Activated naive CD8-positive, alpha-beta T cell (primary cell): ENCODE measurements at regions not wholly inside any gene's neighbourhood (a gene's known extent, or its start where the extent isn't known, plus 50 kb on each side); places are given as distances from the start of the nearest gene placed in this dataset.

Experiments
- H3K27ac Mint-ChIP-seq: one replicate; pipeline ENCODE4 v1.8.0; 2021; ENCODE audit warnings: mixed read lengths
- H3K27me3 Mint-ChIP-seq: one replicate; pipeline ENCODE4 v1.8.0; 2021; ENCODE audit warnings: mixed read lengths
- H3K36me3 Mint-ChIP-seq: one replicate; pipeline ENCODE4 v1.8.0; 2021; ENCODE audit warnings: mixed read lengths
- H3K4me1 Mint-ChIP-seq: one replicate; pipeline ENCODE4 v1.8.0; 2021; ENCODE audit warnings: low read depth, mixed read lengths
- H3K4me3 Mint-ChIP-seq: one replicate; pipeline ENCODE4 v1.8.0; 2021; ENCODE audit warnings: mild to moderate bottlenecking, mixed read lengths
- H3K9me3 Mint-ChIP-seq: one replicate; pipeline ENCODE4 v1.8.0; 2021; ENCODE audit warnings: low read depth, mixed read lengths

DNA sequence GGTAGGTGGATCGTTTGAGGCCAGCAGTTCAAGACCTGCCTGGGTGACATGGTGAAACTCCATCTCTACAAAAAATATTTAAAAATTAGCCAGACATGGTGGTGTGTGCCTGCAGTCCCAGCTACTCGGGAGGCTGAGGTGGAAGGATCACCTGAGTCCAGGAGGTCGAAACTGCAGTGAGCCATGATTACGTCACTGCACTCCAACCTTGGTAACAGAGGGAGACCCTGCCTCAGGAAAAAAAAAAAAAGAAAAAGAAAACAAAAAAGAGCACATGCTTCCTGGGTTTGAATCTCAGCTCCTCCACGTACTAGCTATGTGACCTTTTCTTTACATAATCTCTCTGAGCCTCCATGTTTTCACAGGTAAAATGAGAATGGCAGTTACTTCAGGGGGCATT, 86.3 kb upstream of the CALM2 start:
- Mint-ChIP-seq H3K27me3 (no peaks in the 10 kb centered on the region), H3K27ac (no peak overlapping the region)

DNA sequence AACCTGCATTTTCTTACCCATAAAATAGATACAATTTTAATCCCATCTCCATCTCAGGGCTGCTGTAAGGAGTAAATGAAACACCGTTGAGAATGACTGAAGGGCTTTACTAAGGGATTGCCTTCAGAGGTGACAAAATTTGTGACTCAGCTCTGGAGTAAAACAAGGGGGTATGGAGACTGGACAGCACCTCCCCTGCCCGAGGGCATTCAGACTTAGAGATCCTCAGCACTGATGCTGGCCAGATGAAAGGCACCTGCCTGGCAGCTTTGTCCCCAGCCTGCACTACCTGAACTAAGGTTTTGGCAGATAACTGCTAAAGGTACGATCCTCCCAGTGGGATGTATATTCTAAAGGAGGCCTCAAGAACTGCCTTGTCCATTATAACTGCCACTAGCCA, 84.7 kb upstream of the CALM2 start:
- no peaks in the 10 kb centered on the region for H3K4me1 Mint-ChIP-seq
- H3K27me3 Mint-ChIP-seq, result no peaks in the 10 kb centered on the region
- no peak overlapping the region for H3K27ac Mint-ChIP-seq
- H3K36me3 Mint-ChIP-seq, result no peaks in the 10 kb centered on the region
- H3K4me3 Mint-ChIP-seq, result no peak overlapping the region
- H3K9me3 Mint-ChIP-seq, result no peaks in the 10 kb centered on the region

More for the DNA sequence above, 86.3 kb upstream of the CALM2 start:
- H3K9me3 Mint-ChIP-seq, result no peaks in the 10 kb centered on the region
- H3K36me3 Mint-ChIP-seq, result no peaks in the 10 kb centered on the region
- no peaks in the 10 kb centered on the region for H3K4me1 Mint-ChIP-seq
- H3K4me3 Mint-ChIP-seq, result no peak overlapping the region

DNA sequence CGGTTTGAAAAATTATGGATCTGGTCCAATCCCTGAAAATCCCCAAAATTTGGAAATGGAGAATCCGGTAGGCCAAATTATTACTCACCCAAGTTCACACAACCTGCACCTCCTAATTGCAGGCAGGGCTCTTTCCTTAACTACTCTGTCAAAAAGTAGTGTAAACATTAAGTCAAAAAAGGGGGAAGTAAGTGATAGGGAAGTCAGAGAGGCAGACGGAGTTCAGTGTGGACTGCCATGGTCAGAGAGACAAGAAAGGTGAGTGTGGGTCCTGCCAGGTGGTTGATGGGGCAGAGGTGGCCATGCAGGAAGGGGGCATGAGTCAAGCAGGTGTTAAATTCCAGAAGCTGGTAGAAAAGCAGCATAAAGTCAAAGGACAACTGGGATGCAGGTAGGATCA, 83.5 kb upstream of the CALM2 start:
- Mint-ChIP-seq H3K27me3 (no peaks in the 10 kb centered on the region), H3K36me3 (no peaks in the 10 kb centered on the region), H3K27ac (no peak overlapping the region), H3K4me3 (no peak overlapping the region), H3K9me3 (no peaks in the 10 kb centered on the region), H3K4me1 (no peaks in the 10 kb centered on the region)

DNA sequence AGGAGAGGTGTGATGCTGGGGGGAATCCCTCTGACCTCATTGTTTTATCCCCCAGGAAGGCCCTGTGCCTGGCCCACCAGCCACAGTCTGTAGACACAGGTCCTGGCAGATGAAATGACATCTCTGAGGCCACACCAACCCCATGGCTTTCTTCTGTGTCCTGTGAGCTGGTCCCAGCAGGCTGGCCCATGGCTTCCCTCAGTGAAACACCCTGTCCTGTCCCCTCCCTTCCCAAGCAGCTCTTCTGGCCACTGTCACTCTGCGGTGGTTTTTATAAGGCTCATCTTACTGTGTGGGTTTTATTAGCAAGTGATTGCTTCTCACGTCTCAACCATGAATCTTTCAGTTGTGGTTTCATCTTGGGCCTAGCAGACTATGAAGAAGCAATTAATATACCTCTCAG, 81.6 kb upstream of the CALM2 start:
- Mint-ChIP-seq H3K27ac (no peak overlapping the region), H3K4me3 (no peak overlapping the region), H3K9me3 (no peaks in the 10 kb centered on the region), H3K27me3 (no peaks in the 10 kb centered on the region), H3K36me3 (no peaks in the 10 kb centered on the region), H3K4me1 (no peaks in the 10 kb centered on the region)

DNA sequence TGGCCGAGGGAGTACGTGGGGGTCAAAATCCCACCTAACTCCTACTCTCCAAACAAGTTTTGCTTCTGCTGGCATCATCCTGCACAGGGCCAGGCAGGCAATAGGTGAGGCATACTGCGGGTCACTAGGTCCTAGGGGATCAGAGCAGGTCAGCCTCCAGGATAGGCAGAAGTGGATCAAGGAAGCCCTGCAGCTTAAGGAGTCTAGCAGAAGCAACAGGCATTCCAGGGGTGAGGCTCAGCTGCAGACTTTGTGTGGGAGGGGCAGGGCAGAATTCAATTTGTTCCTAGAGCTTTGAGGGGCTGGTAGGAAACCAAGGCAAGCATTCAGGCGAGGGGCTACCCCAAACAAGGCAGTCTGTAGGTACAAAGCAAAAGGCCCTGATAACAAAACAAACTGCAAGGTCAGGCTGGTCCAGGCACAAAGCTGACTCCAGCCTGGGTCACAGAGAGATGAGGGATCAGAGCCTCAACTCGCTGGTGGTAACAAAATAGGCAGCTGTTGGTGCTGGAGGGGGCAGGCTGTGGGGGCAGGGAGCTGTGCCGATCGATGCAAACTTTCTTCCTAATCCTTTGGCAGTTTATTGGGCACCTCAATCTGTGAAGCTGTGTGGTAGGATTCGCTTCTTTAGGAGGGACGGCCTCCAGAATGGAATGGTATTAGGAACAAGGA, 80.2 kb upstream of the CALM2 start:
- no peaks in the 10 kb centered on the region for H3K4me1 Mint-ChIP-seq
- no peaks in the 10 kb centered on the region for H3K36me3 Mint-ChIP-seq
- H3K9me3 Mint-ChIP-seq, result no peaks in the 10 kb centered on the region
- no peaks in the 10 kb centered on the region for H3K27me3 Mint-ChIP-seq
- no peak overlapping the region for H3K4me3 Mint-ChIP-seq
- no peak overlapping the region for H3K27ac Mint-ChIP-seq

DNA sequence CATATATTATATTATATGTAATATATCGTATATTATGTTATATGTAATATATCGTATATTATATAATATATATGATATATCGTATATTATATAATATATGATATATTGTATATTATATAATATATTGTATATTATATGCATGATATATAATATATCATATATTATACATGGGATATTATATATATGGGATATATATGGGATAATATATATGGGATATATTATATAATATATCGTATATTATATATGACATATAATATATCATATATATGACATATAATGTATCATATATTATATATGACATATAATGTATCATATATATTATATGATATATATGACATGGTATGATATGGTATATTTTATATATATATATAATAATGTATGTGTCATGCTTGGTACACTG, 79.5 kb upstream of the CALM2 start:
- Mint-ChIP-seq H3K4me1 (no peaks in the 10 kb centered on the region), H3K4me3 (no peak overlapping the region), H3K27ac (no peak overlapping the region), H3K27me3 (no peaks in the 10 kb centered on the region), H3K9me3 (no peaks in the 10 kb centered on the region), H3K36me3 (no peaks in the 10 kb centered on the region)

DNA sequence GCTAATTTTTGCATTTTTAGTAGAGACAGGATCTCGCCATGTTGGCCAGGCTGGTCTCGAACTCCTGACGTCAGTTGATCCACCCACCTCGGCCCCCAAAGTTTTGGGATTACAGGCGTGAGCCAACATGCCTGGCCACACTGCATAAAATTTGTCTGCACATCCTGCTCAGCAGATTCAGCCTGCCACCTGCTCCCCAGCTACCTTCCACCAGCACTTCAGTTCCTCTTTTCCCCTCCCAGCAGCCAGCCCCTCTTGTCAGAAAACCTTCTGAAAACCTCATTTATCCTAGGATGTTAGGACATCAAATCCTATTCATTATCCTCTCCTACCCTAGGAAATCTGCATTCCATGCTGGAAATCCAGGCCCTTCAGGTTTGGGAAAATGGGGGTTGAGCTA, 78.2 kb upstream of the CALM2 start:
- H3K27ac Mint-ChIP-seq, result no peak overlapping the region

DNA sequence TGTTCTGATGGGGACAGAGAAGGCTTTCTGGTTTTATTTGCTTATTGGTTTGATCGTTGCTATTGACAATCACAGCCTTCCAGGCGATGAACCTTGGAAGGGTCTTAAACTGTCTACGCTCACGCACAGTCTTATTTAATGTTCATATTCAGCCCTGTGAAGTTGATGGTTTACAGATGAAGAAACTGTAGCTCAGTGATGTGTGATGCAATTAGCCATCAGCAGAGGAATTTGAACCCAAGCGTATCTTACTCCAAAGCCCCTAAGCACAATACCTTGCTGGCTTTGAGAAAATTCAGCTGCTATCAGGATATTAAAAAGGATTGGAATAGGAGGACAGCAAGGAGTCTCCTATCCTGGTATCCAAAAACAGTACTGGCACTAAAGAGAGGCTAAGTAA, 77.1 kb upstream of the CALM2 start:
- Mint-ChIP-seq H3K27me3 (no peaks in the 10 kb centered on the region), H3K9me3 (no peaks in the 10 kb centered on the region), H3K4me1 (no peaks in the 10 kb centered on the region)

More for the DNA sequence above, 78.2 kb upstream of the CALM2 start:
- Mint-ChIP-seq H3K27me3 (no peaks in the 10 kb centered on the region), H3K9me3 (no peaks in the 10 kb centered on the region), H3K4me3 (no peak overlapping the region), H3K4me1 (no peaks in the 10 kb centered on the region), H3K36me3 (no peaks in the 10 kb centered on the region)

DNA sequence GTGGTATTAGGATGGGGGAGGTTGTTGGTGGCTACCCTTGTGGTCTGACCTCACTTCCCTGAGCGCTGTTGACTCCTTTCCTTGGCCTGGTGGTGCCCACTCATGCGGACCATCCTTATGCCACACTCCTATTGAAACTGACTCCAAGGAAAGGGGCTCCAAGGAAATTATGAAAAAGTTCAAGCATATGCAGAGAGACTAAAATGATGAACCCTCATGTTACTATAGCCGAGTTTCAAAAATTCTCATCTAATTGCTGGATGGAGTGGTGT, 75.0 kb upstream of the CALM2 start:
- Mint-ChIP-seq H3K36me3 (no peaks in the 10 kb centered on the region), H3K27me3 (no peaks in the 10 kb centered on the region), H3K4me3 (no peak overlapping the region), H3K9me3 (no peaks in the 10 kb centered on the region), H3K27ac (no peak overlapping the region), H3K4me1 (no peaks in the 10 kb centered on the region)

More for the DNA sequence above, 77.1 kb upstream of the CALM2 start:
- Mint-ChIP-seq H3K4me3 (no peak overlapping the region), H3K27ac (no peak overlapping the region), H3K36me3 (no peaks in the 10 kb centered on the region)

DNA sequence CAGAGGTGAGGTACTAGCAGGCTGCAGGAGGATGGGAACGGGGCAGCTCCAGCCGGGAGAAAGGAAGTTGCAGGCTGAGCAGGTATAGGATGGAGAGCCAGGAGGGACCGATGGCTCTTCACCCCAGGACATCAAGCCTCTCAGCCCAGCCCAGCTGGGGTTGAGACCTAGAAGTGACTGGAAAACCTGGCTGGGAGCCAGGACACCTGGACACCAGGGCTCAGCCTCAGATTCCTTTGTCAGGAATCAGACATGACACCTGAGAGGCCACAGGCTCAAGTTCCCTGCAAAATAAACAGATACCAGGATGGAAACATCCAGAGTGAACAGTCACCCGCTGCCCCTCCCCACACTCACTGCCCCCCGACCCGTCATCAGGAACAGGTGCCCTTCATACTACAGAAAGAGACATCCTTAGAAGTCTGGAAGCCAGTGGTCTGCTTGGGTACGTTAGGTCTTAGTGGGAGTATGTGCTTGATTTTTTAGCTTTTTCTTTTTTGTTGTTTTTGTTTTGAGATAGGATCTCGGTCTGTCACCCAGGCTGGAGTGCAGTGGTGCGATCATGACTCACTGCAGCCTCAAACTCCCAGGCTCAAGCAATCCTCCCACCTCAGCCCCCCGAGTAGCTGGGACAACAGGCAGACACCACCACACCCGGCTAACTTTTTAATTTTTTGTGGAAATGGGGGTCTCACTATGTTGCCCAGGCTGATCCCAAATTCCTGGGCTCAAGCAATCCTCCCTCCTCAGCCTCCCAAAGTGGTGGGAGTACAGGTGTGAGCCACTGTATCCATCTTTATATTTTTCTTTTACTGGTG, 74.5 kb upstream of the CALM2 start:
- Mint-ChIP-seq H3K36me3 (no peaks in the 10 kb centered on the region), H3K27ac (no peak overlapping the region), H3K9me3 (no peaks in the 10 kb centered on the region), H3K4me3 (no peak overlapping the region), H3K27me3 (no peaks in the 10 kb centered on the region), H3K4me1 (no peaks in the 10 kb centered on the region)

DNA sequence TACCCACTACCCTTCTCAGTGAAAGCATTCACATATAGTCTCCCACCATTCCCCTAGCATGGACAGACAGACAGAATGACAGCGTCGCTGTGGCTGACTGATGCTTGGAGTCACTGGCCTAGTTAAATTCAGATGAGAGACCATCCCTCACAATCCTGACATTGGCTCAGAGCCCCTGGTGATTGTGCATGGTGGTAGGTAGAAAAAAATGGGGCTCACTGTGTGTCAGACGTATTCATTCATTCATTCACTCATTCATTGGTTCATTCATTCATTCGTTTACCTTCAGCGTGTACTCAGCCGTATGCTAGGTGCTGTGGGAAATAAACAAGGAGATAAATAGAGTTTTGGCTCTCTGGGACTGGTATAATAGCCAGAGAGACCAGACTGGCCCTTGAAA, 73.6 kb upstream of the CALM2 start:
- no peaks in the 10 kb centered on the region for H3K9me3 Mint-ChIP-seq
- H3K36me3 Mint-ChIP-seq, result no peaks in the 10 kb centered on the region

DNA sequence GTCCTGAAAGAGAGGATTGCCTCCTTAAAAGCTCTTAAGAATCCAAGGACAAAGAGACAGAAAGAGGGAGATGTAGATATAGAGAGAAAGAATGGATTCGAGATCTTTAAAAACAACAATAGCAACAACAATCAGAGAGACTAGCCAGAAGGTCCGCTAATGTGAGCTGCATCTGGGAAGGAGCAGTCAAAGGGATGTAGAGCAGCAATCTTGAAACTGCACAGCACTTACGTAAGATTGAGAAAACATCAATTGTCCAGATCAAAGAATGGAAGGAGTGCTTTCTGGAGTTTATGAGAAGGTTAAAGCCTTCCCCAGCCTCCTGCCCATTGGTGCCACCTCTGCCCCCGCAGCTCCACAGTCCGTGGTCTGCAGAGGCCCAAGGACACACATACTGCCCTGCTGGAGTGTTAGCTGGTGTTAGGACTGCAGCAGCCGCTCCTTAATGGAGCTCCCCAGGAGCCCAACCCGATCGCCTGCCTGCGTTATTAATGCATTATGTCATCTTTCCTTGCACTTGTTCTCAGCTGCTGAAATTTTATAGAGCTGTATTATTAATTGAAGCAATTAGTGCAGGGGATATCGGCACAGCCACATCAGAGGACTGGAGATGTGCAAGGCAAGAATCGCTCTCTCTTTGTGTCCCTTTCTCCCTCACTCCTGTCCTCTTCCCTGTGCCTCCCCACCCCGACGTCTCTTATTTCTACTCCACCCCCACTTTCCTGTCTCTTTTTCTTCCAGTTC, 73.0 kb upstream of the CALM2 start:
- Mint-ChIP-seq H3K36me3 (no peaks in the 10 kb centered on the region), H3K27ac (no peak overlapping the region), H3K27me3 (no peaks in the 10 kb centered on the region), H3K9me3 (no peaks in the 10 kb centered on the region), H3K4me3 (no peak overlapping the region), H3K4me1 (no peaks in the 10 kb centered on the region)

More for the DNA sequence above, 73.6 kb upstream of the CALM2 start:
- Mint-ChIP-seq H3K27me3 (no peaks in the 10 kb centered on the region), H3K4me1 (no peaks in the 10 kb centered on the region), H3K27ac (no peak overlapping the region), H3K4me3 (no peak overlapping the region)

DNA sequence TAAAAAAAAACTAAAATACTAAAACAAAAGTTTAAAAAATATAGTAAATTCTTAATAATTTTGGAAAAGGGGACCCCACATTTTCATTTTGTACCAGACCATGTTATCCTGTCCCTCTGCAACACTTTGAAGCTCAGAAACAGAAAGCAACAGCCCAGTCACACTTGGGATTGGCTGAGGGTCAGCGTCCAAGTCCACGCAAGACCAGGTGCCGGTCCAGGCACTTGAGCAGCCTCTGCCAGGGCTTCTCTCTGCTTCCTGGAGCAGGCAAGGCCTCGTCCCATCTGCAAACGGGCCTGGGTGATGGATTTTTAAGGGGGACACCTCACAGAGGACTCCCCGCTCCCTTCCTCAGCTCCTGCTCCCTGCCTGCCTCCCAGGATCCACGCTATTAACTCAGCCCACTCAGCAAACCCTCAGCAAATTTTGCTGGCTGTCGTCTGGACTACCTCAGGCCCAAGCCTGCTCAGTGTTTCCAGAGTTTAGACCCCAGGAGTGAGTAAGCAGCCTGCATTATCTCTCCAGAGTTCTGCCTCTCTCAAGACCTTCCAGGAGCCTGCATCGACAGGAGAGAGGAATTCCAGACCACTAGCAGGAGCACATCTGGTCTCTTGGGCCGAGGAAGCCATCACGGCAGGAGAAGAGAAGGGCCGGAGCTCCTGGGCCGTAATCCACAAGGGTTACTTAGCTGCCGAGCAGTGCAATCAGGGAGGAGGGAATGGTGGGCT, 67.4 kb upstream of the CALM2 start:
- Mint-ChIP-seq H3K4me1 (no peaks in the 10 kb centered on the region), H3K36me3 (no peaks in the 10 kb centered on the region), H3K27ac (no peak overlapping the region), H3K9me3 (no peaks in the 10 kb centered on the region), H3K4me3 (no peak overlapping the region), H3K27me3 (no peaks in the 10 kb centered on the region)

DNA sequence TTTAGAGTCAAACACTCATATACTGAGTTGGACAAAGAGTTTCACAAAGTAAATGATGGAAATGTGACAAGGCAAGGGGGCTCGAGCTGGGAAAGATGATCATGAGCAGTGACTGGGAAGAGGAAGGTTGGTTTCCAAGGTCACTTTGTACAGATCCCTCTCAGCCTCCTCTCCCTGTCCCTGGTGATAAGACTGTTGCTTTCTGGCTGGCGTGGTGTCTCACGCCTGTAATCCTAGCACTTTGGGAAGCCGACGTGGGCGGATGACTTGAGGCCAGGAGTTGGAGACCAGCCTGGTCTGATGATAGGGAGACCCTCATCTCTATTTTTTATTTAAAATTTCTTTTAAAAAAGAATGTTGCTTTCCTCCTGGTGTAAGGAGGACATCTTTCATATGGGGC, 65.4 kb upstream of the CALM2 start:
- Mint-ChIP-seq H3K9me3 (no peaks in the 10 kb centered on the region), H3K27ac (no peak overlapping the region), H3K4me3 (no peak overlapping the region), H3K36me3 (no peaks in the 10 kb centered on the region), H3K27me3 (no peaks in the 10 kb centered on the region), H3K4me1 (no peaks in the 10 kb centered on the region)
